Breast epithelium (tissue), 3 donors: ENCODE measurements at regions not wholly inside any gene's neighbourhood (a gene's known extent, or its start where the extent isn't known, plus 50 kb on each side); places are given as distances from the start of the nearest gene placed in this dataset.

Experiments used
- POLR2A ChIP-seq: fragments of 450-650 bp; IDR thresholded peaks from one replicate; pipeline ENCODE4 v1.6.1; 2016; ENCODE audit warnings: antibody characterized with exemption, mild to moderate bottlenecking, moderate library complexity
- POLR2AphosphoS5 ChIP-seq, 3 donors: sonication (generic); formaldehyde crosslinking; IDR thresholded peaks; one replicate each; pipeline ENCODE4 v1.6.1; 2017; ENCODE audit warnings: antibody characterized with exemption in 3 of 3
- TF ChIP-seq, protein P1 (sequence below), 3 donors: fragments of 450-650 bp; IDR thresholded peaks; one replicate each; pipeline ENCODE4 v1.5.1; 2016 to 2017; ENCODE audit warnings: antibody characterized with exemption in 3 of 3, mild to moderate bottlenecking in 3 of 3, moderate library complexity in 3 of 3

DNA sequence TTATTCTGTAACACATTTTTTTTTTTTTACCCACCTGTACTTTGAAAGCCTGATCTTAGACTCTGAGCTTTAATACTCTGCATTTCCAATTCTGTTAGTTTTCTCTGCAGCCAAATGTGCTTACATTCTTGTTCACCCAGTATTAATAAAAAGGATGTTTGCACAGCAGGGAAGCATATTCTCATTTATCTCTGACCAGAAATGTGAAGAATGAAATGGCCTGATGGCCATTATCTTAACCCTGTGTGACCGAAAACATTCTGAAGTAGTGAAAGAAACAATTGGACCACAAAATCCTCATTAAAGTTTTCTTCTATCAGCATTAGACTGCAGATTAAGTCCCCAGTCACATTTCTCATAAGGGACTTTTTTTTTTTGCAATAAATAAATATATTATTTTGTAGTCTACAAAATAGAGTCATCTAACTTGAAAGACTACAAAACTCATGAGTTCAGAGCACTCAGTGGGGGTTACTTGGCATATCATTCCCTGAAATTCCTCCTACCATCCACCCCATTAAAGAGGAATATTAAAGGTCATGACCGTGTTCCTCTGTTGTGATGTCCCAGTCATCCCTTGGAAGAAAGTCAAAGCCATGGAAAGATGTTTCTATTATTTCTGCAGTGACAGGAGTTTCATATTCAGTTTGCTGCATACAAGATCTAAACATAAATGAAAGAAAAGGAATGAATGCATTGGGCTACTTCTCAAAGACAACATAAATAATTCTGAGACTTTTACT, 364.4 kb downstream of the RND3 start:
- TF ChIP-seq, protein P1, sequence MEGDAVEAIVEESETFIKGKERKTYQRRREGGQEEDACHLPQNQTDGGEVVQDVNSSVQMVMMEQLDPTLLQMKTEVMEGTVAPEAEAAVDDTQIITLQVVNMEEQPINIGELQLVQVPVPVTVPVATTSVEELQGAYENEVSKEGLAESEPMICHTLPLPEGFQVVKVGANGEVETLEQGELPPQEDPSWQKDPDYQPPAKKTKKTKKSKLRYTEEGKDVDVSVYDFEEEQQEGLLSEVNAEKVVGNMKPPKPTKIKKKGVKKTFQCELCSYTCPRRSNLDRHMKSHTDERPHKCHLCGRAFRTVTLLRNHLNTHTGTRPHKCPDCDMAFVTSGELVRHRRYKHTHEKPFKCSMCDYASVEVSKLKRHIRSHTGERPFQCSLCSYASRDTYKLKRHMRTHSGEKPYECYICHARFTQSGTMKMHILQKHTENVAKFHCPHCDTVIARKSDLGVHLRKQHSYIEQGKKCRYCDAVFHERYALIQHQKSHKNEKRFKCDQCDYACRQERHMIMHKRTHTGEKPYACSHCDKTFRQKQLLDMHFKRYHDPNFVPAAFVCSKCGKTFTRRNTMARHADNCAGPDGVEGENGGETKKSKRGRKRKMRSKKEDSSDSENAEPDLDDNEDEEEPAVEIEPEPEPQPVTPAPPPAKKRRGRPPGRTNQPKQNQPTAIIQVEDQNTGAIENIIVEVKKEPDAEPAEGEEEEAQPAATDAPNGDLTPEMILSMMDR (IDR thresholded peaks at IDR 0.05), result no peak
- TF ChIP-seq POLR2AphosphoS5 (IDR thresholded peaks at IDR 0.05), result no peak
- no peak for TF ChIP-seq POLR2A
